Gastrocnemius medialis (tissue), 4 donors: ENCODE measurements at regions not wholly inside any gene's neighbourhood (a gene's known extent, or its start where the extent isn't known, plus 50 kb on each side); places are given as distances from the start of the nearest gene placed in this dataset.

Experiments used
- ATAC-seq, 2 donors: fragments of 150-250 bp; one replicate each; pipeline ENCODE4 v1.9.1; 2016
- DNase-seq, 2 donors: peaks; one replicate each; pipeline ENCODE4 v3.0.0-alpha.2; 2019
- H3K27ac ChIP-seq, 4 donors: fragments of 200-600 bp; sonication (generic); 1 replicate in 1 of 4; 2 replicates in 3 of 4; pipeline ENCODE4 v1.5.1; 2016 to 2018; ENCODE audit warnings: mild to moderate bottlenecking in 2 of 4, moderate library complexity in 1 of 4
- H3K27me3 ChIP-seq, 3 donors: fragments of 200-600 bp; sonication (generic) in 2 of 3; 1 replicate in 1 of 3; 2 replicates in 2 of 3; pipeline versions ENCODE4 v1.5.1 to v1.6.0; 2016 to 2019; ENCODE audit warnings: mild to moderate bottlenecking in 1 of 3, moderate library complexity in 1 of 3
- H3K36me3 ChIP-seq, 2 donors: fragments of 200-600 bp; sonication (generic) in 1 of 2; one replicate each; pipeline ENCODE4 v1.5.1; 2017 to 2018
- H3K4me1 ChIP-seq, 2 donors: fragments of 200-600 bp; sonication (generic) in 1 of 2; one replicate each; pipeline ENCODE4 v1.5.1; 2016 to 2017; ENCODE audit warnings: mild to moderate bottlenecking in 2 of 2
- H3K4me3 ChIP-seq, 4 donors: fragments of 200-600 bp; sonication (generic) in 3 of 4; 1 replicate in 1 of 4; 2 replicates in 3 of 4; pipeline ENCODE4 v1.5.1; 2016 to 2019; ENCODE audit warnings: mild to moderate bottlenecking in 2 of 4
- H3K9me3 ChIP-seq, 3 donors: fragments of 200-600 bp; sonication (generic) in 2 of 3; 1 replicate in 1 of 3; 2 replicates in 2 of 3; pipeline ENCODE4 v1.5.1; 2016 to 2019
- POLR2A ChIP-seq, 2 donors: fragments of 450-650 bp; IDR thresholded peaks; one replicate each; pipeline ENCODE4 v1.6.1; 2017; ENCODE audit warnings: antibody characterized with exemption in 2 of 2, mild to moderate bottlenecking in 2 of 2, moderate library complexity in 2 of 2
- in situ Hi-C, 4 donors: fragments of 200-750 bp; cut with MboI; loops; one replicate each; pipeline versions ENCODE4 v1.15.0 to v1.8.0; 2017; ENCODE audit warnings: low sequenced_read_pairs in 4 of 4
- intact Hi-C: fragments of 100-400 bp; cut with DNase I; formaldehyde crosslinking; loops from one replicate; pipeline ENCODE4 v1.15.1; 2023; ENCODE audit warnings: low total_unique reads
- TF ChIP-seq, protein P1 (sequence below), 5 experiments: fragments of 450-650 bp in 3 of 5; fragments of 200-600 bp in 2 of 5; sonication (generic) in 2 of 5; IDR thresholded peaks in 4 of 5; conservative IDR thresholded peaks in 1 of 5; 1 replicate in 4 of 5; 2 replicates in 1 of 5; pipeline ENCODE4 v1.5.1; 2016 to 2019; ENCODE audit warnings: antibody characterized with exemption in 5 of 5, mild to moderate bottlenecking in 3 of 5, moderate library complexity in 3 of 5

DNA sequence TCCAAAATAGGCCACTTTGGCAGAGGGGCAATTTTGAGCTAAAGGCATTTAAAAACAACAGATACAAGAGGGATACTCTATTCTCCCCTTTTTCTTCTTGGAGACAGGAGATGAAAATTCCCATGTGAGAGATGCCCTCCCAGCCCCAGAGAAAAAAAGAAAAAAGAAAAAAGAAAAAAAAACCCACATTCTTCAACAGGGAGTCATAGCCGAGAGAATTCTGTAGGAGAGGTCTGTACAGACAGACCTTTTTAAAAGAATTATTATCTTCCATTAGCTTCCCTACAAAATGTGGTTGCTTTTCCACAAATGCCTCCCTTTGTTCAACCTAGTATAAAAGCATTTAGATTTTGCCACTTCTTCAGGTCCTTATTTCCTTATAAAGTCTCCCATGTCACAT is 89.9 kb downstream of the SPCS3 start:
- H3K9me3 ChIP-seq: no peaks in the 10 kb centered on the region
- intact Hi-C loops (no loop called here), in situ Hi-C loops (no loop called here)
- DNase-seq (no peak), ATAC-seq (no peak)
- H3K27ac ChIP-seq: no peak overlapping the region
- H3K4me1 ChIP-seq: no peaks in the 10 kb centered on the region
- H3K27me3 ChIP-seq: no peaks in the 10 kb centered on the region
- H3K4me3 ChIP-seq: no peak overlapping the region
- H3K36me3 ChIP-seq: no peaks in the 10 kb centered on the region
- no peak for TF ChIP-seq POLR2A (IDR thresholded peaks at IDR 0.05)
- TF ChIP-seq, protein P1, sequence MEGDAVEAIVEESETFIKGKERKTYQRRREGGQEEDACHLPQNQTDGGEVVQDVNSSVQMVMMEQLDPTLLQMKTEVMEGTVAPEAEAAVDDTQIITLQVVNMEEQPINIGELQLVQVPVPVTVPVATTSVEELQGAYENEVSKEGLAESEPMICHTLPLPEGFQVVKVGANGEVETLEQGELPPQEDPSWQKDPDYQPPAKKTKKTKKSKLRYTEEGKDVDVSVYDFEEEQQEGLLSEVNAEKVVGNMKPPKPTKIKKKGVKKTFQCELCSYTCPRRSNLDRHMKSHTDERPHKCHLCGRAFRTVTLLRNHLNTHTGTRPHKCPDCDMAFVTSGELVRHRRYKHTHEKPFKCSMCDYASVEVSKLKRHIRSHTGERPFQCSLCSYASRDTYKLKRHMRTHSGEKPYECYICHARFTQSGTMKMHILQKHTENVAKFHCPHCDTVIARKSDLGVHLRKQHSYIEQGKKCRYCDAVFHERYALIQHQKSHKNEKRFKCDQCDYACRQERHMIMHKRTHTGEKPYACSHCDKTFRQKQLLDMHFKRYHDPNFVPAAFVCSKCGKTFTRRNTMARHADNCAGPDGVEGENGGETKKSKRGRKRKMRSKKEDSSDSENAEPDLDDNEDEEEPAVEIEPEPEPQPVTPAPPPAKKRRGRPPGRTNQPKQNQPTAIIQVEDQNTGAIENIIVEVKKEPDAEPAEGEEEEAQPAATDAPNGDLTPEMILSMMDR (IDR thresholded peaks at IDR 0.05 in 4 of 5, conservative IDR thresholded peaks at IDR 0.05 in 1 of 5): no peak

DNA sequence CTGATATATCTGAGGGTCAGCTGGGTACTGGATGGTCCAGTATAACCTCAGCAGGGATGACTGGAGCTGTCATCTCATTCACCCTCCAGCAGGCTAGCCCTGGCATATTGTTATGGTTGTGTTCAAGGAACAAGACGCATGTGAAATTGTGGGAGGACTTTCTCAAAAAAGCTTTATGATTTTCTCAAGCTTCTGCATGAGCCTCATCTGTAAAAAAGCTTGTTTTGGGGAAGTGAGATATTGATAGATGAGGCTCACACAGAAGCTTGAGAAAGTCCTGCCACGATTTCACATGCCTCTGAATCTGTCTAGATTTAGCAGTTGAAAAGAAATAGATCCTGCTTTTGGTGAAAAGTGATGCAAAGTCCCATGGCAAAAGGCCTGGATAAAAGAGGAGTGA is 93.4 kb downstream of the SPCS3 start:
- no peak for TF ChIP-seq POLR2A (IDR thresholded peaks at IDR 0.05)
- TF ChIP-seq, protein P1 (IDR thresholded peaks at IDR 0.05 in 4 of 5, conservative IDR thresholded peaks at IDR 0.05 in 1 of 5): no peak
- intact Hi-C loops: no loop called here
- no peaks in the 10 kb centered on the region for H3K27me3 ChIP-seq
- H3K27ac ChIP-seq: no peak overlapping the region
- no peaks in the 10 kb centered on the region for H3K36me3 ChIP-seq
- in situ Hi-C loops: no loop called here
- no peak for DNase-seq
- no peaks in the 10 kb centered on the region for H3K9me3 ChIP-seq
- no peak overlapping the region for H3K4me3 ChIP-seq
- no peak for ATAC-seq
- H3K4me1 ChIP-seq: no peaks in the 10 kb centered on the region

DNA sequence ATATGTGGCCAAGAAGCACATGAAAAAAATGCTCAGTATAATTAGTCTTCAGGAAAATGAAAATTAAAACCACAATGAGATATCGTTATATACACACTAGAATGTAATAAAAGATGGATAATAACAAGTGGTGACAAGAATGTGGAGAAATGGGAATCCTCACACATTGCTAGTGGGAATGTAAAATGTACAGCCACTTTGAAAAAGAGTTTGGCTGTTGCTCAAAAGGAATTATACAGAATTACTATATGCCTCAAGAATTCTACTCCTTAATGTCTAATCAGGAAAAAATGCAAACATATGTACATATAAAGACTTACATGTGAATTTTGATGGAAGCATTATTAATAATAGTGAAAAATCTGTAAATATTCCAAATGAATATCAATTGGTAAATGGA is 102.2 kb downstream of the SPCS3 start:
- intact Hi-C loops: no loop called here

DNA sequence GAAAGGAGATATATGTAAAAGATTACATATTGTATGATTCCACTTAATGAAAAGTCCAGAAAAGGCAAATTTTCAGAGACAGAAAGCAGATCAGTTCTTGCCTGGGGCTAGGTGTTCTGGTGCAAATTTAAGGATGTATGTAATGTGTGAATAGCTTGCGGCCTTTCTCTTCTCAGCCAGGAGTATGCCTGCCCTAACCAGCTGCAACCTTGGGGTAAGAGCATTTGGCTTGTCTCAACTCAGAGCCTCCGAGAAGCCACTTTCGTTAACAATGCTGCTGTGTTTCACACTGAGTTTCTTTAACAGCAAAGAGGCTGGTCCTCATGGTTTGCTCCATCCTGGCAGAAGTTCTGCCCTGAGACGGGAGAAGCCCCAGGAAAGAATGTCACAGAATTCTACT is 102.7 kb downstream of the SPCS3 start:
- Histone ChIP-seq H3K4me3 (no peak overlapping the region), H3K4me1 (no peaks in the 10 kb centered on the region), H3K27me3 (no peaks in the 10 kb centered on the region), H3K27ac (no peak overlapping the region), H3K36me3 (no peaks in the 10 kb centered on the region), H3K9me3 (no peaks in the 10 kb centered on the region)
- ATAC-seq (no peak), DNase-seq (no peak)
- intact Hi-C loops: no loop called here
- TF ChIP-seq, protein P1 (IDR thresholded peaks at IDR 0.05 in 4 of 5, conservative IDR thresholded peaks at IDR 0.05 in 1 of 5): no peak
- no peak for TF ChIP-seq POLR2A (IDR thresholded peaks at IDR 0.05)
- in situ Hi-C loops: no loop called here

More for the DNA sequence above, 102.2 kb downstream of the SPCS3 start:
- TF ChIP-seq POLR2A (IDR thresholded peaks at IDR 0.05): no peak
- TF ChIP-seq, protein P1 (IDR thresholded peaks at IDR 0.05 in 4 of 5, conservative IDR thresholded peaks at IDR 0.05 in 1 of 5): no peak
- H3K4me1 ChIP-seq: no peaks in the 10 kb centered on the region
- no peak overlapping the region for H3K4me3 ChIP-seq
- no peaks in the 10 kb centered on the region for H3K36me3 ChIP-seq
- no peaks in the 10 kb centered on the region for H3K9me3 ChIP-seq
- H3K27ac ChIP-seq: no peak overlapping the region
- in situ Hi-C loops: no loop called here
- no peaks in the 10 kb centered on the region for H3K27me3 ChIP-seq
- ATAC-seq (no peak), DNase-seq (no peak)

DNA sequence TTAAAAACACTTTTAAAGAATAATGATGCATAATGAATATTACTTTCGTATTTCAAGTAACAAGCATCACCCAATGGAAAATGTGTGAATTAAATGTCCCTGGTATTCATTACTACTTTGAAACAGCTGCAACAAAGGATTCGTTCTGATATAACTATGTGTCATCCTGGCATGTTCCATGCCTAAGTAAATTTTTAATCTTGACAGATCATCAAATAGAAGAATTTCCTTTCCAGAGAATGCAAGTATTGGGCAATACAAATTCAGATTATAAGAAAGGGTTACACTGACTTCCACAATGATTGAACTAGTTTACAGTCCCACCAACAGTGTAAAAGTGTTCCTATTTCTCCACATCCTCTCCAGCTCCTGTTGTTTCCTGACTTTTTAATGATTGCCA is 105.3 kb downstream of the SPCS3 start:
- ATAC-seq (no peak), DNase-seq (no peak)
- no peaks in the 10 kb centered on the region for H3K9me3 ChIP-seq
- no peaks in the 10 kb centered on the region for H3K27me3 ChIP-seq
- no peak for TF ChIP-seq POLR2A (IDR thresholded peaks at IDR 0.05)
- TF ChIP-seq, protein P1 (IDR thresholded peaks at IDR 0.05 in 4 of 5, conservative IDR thresholded peaks at IDR 0.05 in 1 of 5): no peak
- H3K4me3 ChIP-seq: no peak overlapping the region
- H3K36me3 ChIP-seq: no peaks in the 10 kb centered on the region
- H3K4me1 ChIP-seq: no peaks in the 10 kb centered on the region
- in situ Hi-C loops: no loop called here
- intact Hi-C loops: no loop called here
- H3K27ac ChIP-seq: no peak overlapping the region
